Muscle of leg (tissue), 3 donors: ENCODE measurements at regions not wholly inside any gene's neighbourhood (a gene's known extent, or its start where the extent isn't known, plus 50 kb on each side); places are given as distances from the start of the nearest gene placed in this dataset.

Experiments
- DNase-seq: peaks from one replicate; pipeline ENCODE4 v3.0.0; 2013
- H3K27ac ChIP-seq: one replicate; pipeline ENCODE4 v1.5.1; 2013; ENCODE audit warnings: mild to moderate bottlenecking, low read length, control low read depth
- H3K27me3 ChIP-seq: one replicate; pipeline ENCODE4 v1.6.1; 2013; ENCODE audit warnings: low read length; ENCODE audit not compliant: control insufficient read depth, insufficient read depth
- H3K36me3 ChIP-seq: one replicate; pipeline ENCODE4 v1.6.1; 2013; ENCODE audit warnings: low read length; ENCODE audit not compliant: control insufficient read depth, insufficient read depth
- H3K4me1 ChIP-seq: one replicate; pipeline ENCODE4 v1.6.1; 2013; ENCODE audit warnings: low read length; ENCODE audit not compliant: control insufficient read depth, insufficient read depth
- H3K4me3 ChIP-seq: one replicate; pipeline ENCODE4 v1.5.1; 2013; ENCODE audit warnings: low read length, control low read depth
- H3K9me3 ChIP-seq: replicated peaks from 2 replicates; pipeline ENCODE4 v1.6.1; 2013; ENCODE audit warnings: low read depth, low read length; ENCODE audit not compliant: control insufficient read depth
- WGBS: methylation state at CpG from one replicate; pipeline ENCODE4 v1.1.5; 2013; ENCODE audit warnings: missing lambda C conversion rate; ENCODE audit not compliant: insufficient coverage; 5-methylcytosine and 5-hydroxymethylcytosine counted together

GRCh38 chr1:229094476-229095311 is 176.2 kb upstream of the RAB4A start:
- Histone ChIP-seq H3K4me3 (no peak overlapping the region), H3K27me3 (no peaks in the 10 kb centered on the region), H3K36me3 (no peaks in the 10 kb centered on the region), H3K4me1 (peaks cover 2% of the 10 kb centered on the region), H3K9me3 (peaks cover 5% of the 10 kb centered on the region), H3K27ac (peak overlapping the region; percentile 29)
- DNase-seq: peak; percentile 60
- WGBS: 96% methylated on average over 9 of the region's 13 CpGs

GRCh38 chr1:229095325-229095724 is 175.6 kb upstream of the RAB4A start:
- peaks cover 2% of the 10 kb centered on the region for H3K4me1 ChIP-seq
- H3K9me3 ChIP-seq: peaks cover 5% of the 10 kb centered on the region

GRCh38 chr1:229097356-229097755 is 173.6 kb upstream of the RAB4A start:
- no peaks in the 10 kb centered on the region for H3K27me3 ChIP-seq
- no peaks in the 10 kb centered on the region for H3K36me3 ChIP-seq
- peaks cover 2% of the 10 kb centered on the region for H3K4me1 ChIP-seq
- H3K9me3 ChIP-seq: peaks cover 5% of the 10 kb centered on the region
- 83% methylated on average over 3 of the region's 7 CpGs for WGBS
- no peak overlapping the region for H3K27ac ChIP-seq
- H3K4me3 ChIP-seq: no peak overlapping the region
- DNase-seq: no peak

More at GRCh38 chr1:229095325-229095724, 175.6 kb upstream of the RAB4A start:
- H3K27me3 ChIP-seq: no peaks in the 10 kb centered on the region
- H3K36me3 ChIP-seq: no peaks in the 10 kb centered on the region
- H3K4me3 ChIP-seq: no peak overlapping the region
- no peak overlapping the region for H3K27ac ChIP-seq
- DNase-seq: no peak

GRCh38 chr1:229098361-229098760 is 172.6 kb upstream of the RAB4A start:
- H3K27ac ChIP-seq: no peak overlapping the region

GRCh38 chr1:229098903-229099578 is 171.9 kb upstream of the RAB4A start:
- H3K4me1 ChIP-seq: no peaks in the 10 kb centered on the region
- no peaks in the 10 kb centered on the region for H3K27me3 ChIP-seq
- H3K36me3 ChIP-seq: no peaks in the 10 kb centered on the region
- 80% methylated on average over 7 of the region's 8 CpGs for WGBS
- peaks cover 5% of the 10 kb centered on the region for H3K9me3 ChIP-seq
- H3K4me3 ChIP-seq: no peak overlapping the region
- no peak overlapping the region for H3K27ac ChIP-seq
- no peak for DNase-seq

More at GRCh38 chr1:229098361-229098760, 172.6 kb upstream of the RAB4A start:
- Histone ChIP-seq H3K4me1 (no peaks in the 10 kb centered on the region), H3K4me3 (no peak overlapping the region), H3K9me3 (peaks cover 5% of the 10 kb centered on the region), H3K27me3 (no peaks in the 10 kb centered on the region), H3K36me3 (no peaks in the 10 kb centered on the region)
- DNase-seq: no peak

GRCh38 chr1:229101011-229101871 is 169.7 kb upstream of the RAB4A start:
- H3K4me1 ChIP-seq: no peaks in the 10 kb centered on the region
- H3K4me3 ChIP-seq: no peak overlapping the region
- DNase-seq: no peak
- H3K36me3 ChIP-seq: no peaks in the 10 kb centered on the region
- WGBS: 70% methylated on average over 9 of the region's 10 CpGs
- no peak overlapping the region for H3K27ac ChIP-seq
- H3K9me3 ChIP-seq: peaks cover under 1% of the 10 kb centered on the region
- H3K27me3 ChIP-seq: no peaks in the 10 kb centered on the region

GRCh38 chr1:229102741-229103391 is 168.0 kb upstream of the RAB4A start:
- WGBS: 100% methylated on average over 1 of the region's 2 CpGs
- Histone ChIP-seq H3K4me1 (peaks cover 4% of the 10 kb centered on the region), H3K4me3 (no peak overlapping the region), H3K36me3 (no peaks in the 10 kb centered on the region), H3K27ac (no peak overlapping the region), H3K9me3 (no peaks in the 10 kb centered on the region), H3K27me3 (no peaks in the 10 kb centered on the region)
- no peak for DNase-seq

GRCh38 chr1:229104654-229105053 is 166.3 kb upstream of the RAB4A start:
- peaks cover 3% of the 10 kb centered on the region for H3K27me3 ChIP-seq
- no peak for DNase-seq
- H3K27ac ChIP-seq: no peak overlapping the region
- H3K4me3 ChIP-seq: no peak overlapping the region
- no peaks in the 10 kb centered on the region for H3K36me3 ChIP-seq
- WGBS: 56% methylated on average over 2 of the region's 2 CpGs
- H3K4me1 ChIP-seq: peaks cover 17% of the 10 kb centered on the region
- no peaks in the 10 kb centered on the region for H3K9me3 ChIP-seq

- Histone ChIP-seq H3K27me3 (peaks cover 3% of the 10 kb centered on the region), H3K4me3 (no peak overlapping the region), H3K36me3 (no peaks in the 10 kb centered on the region), H3K27ac (no peak overlapping the region), H3K4me1 (peaks cover 18% of the 10 kb centered on the region), H3K9me3 (no peaks in the 10 kb centered on the region)
- no peak for DNase-seq
- no CpG with 5 or more reads among the region's 3 CpGs for WGBS
Observed at GRCh38 chr1:229105109-229105508, 165.8 kb upstream of the RAB4A start.
